GM12873 (cell line): ENCODE measurements at regions not wholly inside any gene's neighbourhood (a gene's known extent, or its start where the extent isn't known, plus 50 kb on each side); places are given as distances from the start of the nearest gene placed in this dataset.

Experiments used
- CTCF ChIP-seq: IDR thresholded peaks from 2 replicates; pipeline ENCODE4 v1.5.1; 2012; ENCODE audit warnings: low read depth, mild to moderate bottlenecking, moderate library complexity, low read length, control low read depth; ENCODE audit not compliant: insufficient read depth; ENCODE audit errors: missing control alignments

GRCh38 chr6:25174678-25175077 lies 104.5 kb upstream of the CARMIL1 start:
- no peak for TF ChIP-seq CTCF

GRCh38 chr6:25175196-25175595 lies 104.0 kb upstream of the CARMIL1 start:
- no peak for TF ChIP-seq CTCF

GRCh38 chr6:25175681-25176080 lies 103.5 kb upstream of the CARMIL1 start:
- no peak for TF ChIP-seq CTCF

GRCh38 chr6:25176466-25176865 lies 102.7 kb upstream of the CARMIL1 start:
- no peak for TF ChIP-seq CTCF

GRCh38 chr6:25177500-25178028 lies 101.6 kb upstream of the CARMIL1 start:
- no peak for TF ChIP-seq CTCF

GRCh38 chr6:25178336-25179035 lies 100.7 kb upstream of the CARMIL1 start:
- no peak for TF ChIP-seq CTCF

GRCh38 chr6:25179051-25179778 lies 100.0 kb upstream of the CARMIL1 start:
- TF ChIP-seq CTCF, result no peak
